IMR-90 (cell line): ENCODE measurements at regions not wholly inside any gene's neighbourhood (a gene's known extent, or its start where the extent isn't known, plus 50 kb on each side); places are given as distances from the start of the nearest gene placed in this dataset.

Experiments
- ATAC-seq: fragments of 200-7000 bp; cut with Tn5 transposase; 2 replicates; pipeline ENCODE4 v1.9.1; 2020; ENCODE audit warnings: low read depth, mild to moderate bottlenecking, moderate library complexity
- BruUV-seq: library from RNA; stranded (reverse); fragments of 400-500 nt; replicated peaks from 2 replicates; lab custom pipeline; 2021; lab: Mats Ljungman, UMichigan
- CTCF ChIA-PET: fragments of 300-600 bp; formaldehyde crosslinking; extraction: SDS; loops from one replicate; lab custom pipeline; 2021; ENCODE audit warnings: antibody characterized with exemption; lab: Yijun Ruan, JAX
- POLR2A ChIA-PET: fragments of 300-600 bp; sonication (Branson Sonifier 250); formaldehyde crosslinking; loops from one replicate; lab custom pipeline; 2022; ENCODE audit warnings: antibody characterized with exemption; ENCODE audit not compliant: unreplicated experiment; lab: Charles Lee
- DNase-seq: peaks from one replicate; pipeline ENCODE4 v3.0.0; 2013
- H2AFZ ChIP-seq: replicated peaks from 2 replicates; pipeline ENCODE3; 2013; ENCODE audit warnings: low read length, mild to moderate bottlenecking; ENCODE audit not compliant: poor library complexity
- H2AK5ac ChIP-seq: 2 replicates; pipeline ENCODE4 v1.6.1; 2013; ENCODE audit warnings: low read depth, low read length, inconsistent platforms
- H2AK9ac ChIP-seq: replicated peaks from 2 replicates; pipeline ENCODE3; 2013; ENCODE audit warnings: mild to moderate bottlenecking, low read depth, low read length, moderate library complexity; ENCODE audit not compliant: poor library complexity
- H2BK120ac ChIP-seq: 2 replicates; pipeline ENCODE4 v1.6.1; 2013; ENCODE audit warnings: low read depth, low read length, inconsistent platforms
- H2BK15ac ChIP-seq: 3 replicates; pipeline ENCODE4 v1.6.1; 2013; ENCODE audit warnings: low read depth, low read length, inconsistent platforms
- H2BK20ac ChIP-seq: 2 replicates; pipeline ENCODE4 v1.6.1; 2013; ENCODE audit warnings: low read depth, mild to moderate bottlenecking, inconsistent platforms, low read length, moderate library complexity
- H2BK5ac ChIP-seq: 2 replicates; pipeline ENCODE4 v1.6.1; 2013; ENCODE audit warnings: mild to moderate bottlenecking, low read depth, low read length, inconsistent platforms; ENCODE audit not compliant: poor library complexity, severe bottlenecking
- H3K14ac ChIP-seq: replicated peaks from 2 replicates; pipeline ENCODE4 v1.6.1; 2013; ENCODE audit warnings: low read depth, low read length, inconsistent platforms
- H3K18ac ChIP-seq: 2 replicates; pipeline ENCODE4 v1.6.1; 2013; ENCODE audit warnings: low read depth, low read length, control low read depth
- H3K23ac ChIP-seq: 2 replicates; pipeline ENCODE4 v1.6.1; 2013; ENCODE audit warnings: low read depth, low read length, inconsistent platforms
- H3K27ac ChIP-seq: 2 replicates; pipeline ENCODE4 v1.5.1; 2013; ENCODE audit warnings: mild to moderate bottlenecking, control low read depth, low read length; ENCODE audit not compliant: insufficient read depth
- H3K27me3 ChIP-seq: 2 replicates; pipeline ENCODE4 v1.6.1; 2013; ENCODE audit warnings: low read length; ENCODE audit not compliant: control insufficient read depth, insufficient read depth
- H3K36me3 ChIP-seq: 2 replicates; pipeline ENCODE4 v1.6.1; 2013; ENCODE audit warnings: low read length, mixed read lengths; ENCODE audit not compliant: control insufficient read depth, insufficient read depth
- H3K4ac ChIP-seq: 2 replicates; pipeline ENCODE4 v1.6.1; 2013; ENCODE audit warnings: low read depth, low read length, inconsistent platforms
- H3K4me1 ChIP-seq: 2 replicates; pipeline ENCODE4 v1.6.1; 2013; ENCODE audit warnings: low read length, mixed read lengths; ENCODE audit not compliant: control insufficient read depth, insufficient read depth
- H3K4me2 ChIP-seq: 2 replicates; pipeline ENCODE4 v1.6.1; 2013; ENCODE audit warnings: low read depth, mild to moderate bottlenecking, control low read depth, low read length, moderate library complexity
- H3K4me3 ChIP-seq: 2 replicates; pipeline ENCODE4 v1.5.1; 2013; ENCODE audit warnings: low read depth, mild to moderate bottlenecking, control low read depth, low read length, moderate library complexity; ENCODE audit not compliant: insufficient read depth
- H3K56ac ChIP-seq: 2 replicates; pipeline ENCODE4 v1.6.1; 2013; ENCODE audit warnings: low read length, inconsistent platforms; ENCODE audit not compliant: insufficient read depth; ENCODE audit errors: extremely low read depth
- H3K79me1 ChIP-seq, 2 experiments: 2 replicates each; pipeline ENCODE4 v1.6.1; 2013; ENCODE audit warnings: low read length in 2 of 2, inconsistent platforms in 1 of 2, low read depth in 1 of 2
- H3K9ac ChIP-seq: 2 replicates; pipeline ENCODE4 v1.6.1; 2013; ENCODE audit warnings: low read depth, low read length, control low read depth
- H3K9me1 ChIP-seq: 2 replicates; pipeline ENCODE4 v1.6.1; 2013; ENCODE audit warnings: low read length, inconsistent platforms; ENCODE audit not compliant: insufficient read depth
- H3K9me3 ChIP-seq: 2 replicates; pipeline ENCODE4 v1.6.1; 2013; ENCODE audit warnings: low read length; ENCODE audit not compliant: control insufficient read depth, insufficient read depth
- H4K20me1 ChIP-seq: 2 replicates; pipeline ENCODE4 v1.6.1; 2013; ENCODE audit warnings: low read length, inconsistent platforms; ENCODE audit not compliant: insufficient read depth
- H4K5ac ChIP-seq: 2 replicates; pipeline ENCODE4 v1.6.1; 2013; ENCODE audit warnings: mild to moderate bottlenecking, low read depth, low read length, control low read depth
- H4K8ac ChIP-seq, 2 experiments: 2 replicates each; pipeline ENCODE4 v1.6.1; 2013; ENCODE audit warnings: low read depth in 2 of 2, low read length in 2 of 2, control low read depth in 1 of 2, inconsistent platforms in 1 of 2
- H4K91ac ChIP-seq: 2 replicates; pipeline ENCODE4 v1.6.1; 2013; ENCODE audit warnings: low read depth, low read length, inconsistent platforms; ENCODE audit not compliant: insufficient read depth
- CEBPB ChIP-seq: IDR thresholded peaks from 2 replicates; pipeline ENCODE4 v1.6.1; 2012; ENCODE audit warnings: low read depth, low read length, improper control_type of control experiment
- POLR2A ChIP-seq: IDR thresholded peaks from 2 replicates; pipeline ENCODE4 v1.6.1; 2012; ENCODE audit warnings: mild to moderate bottlenecking, low read depth, low read length
- RFX5 ChIP-seq: IDR thresholded peaks from 2 replicates; pipeline ENCODE4 v1.8.0; 2012; ENCODE audit warnings: low read depth, mild to moderate bottlenecking, low read length, moderate library complexity
- WGBS, 2 experiments: methylation state at CpG; one replicate each; pipeline versions ENCODE4 v1.1.5 to v1.1.7; 2013; ENCODE audit warnings: missing lambda C conversion rate in 2 of 2; ENCODE audit not compliant: insufficient read length in 1 of 2; ENCODE audit errors: extremely low coverage in 2 of 2; 5-methylcytosine and 5-hydroxymethylcytosine counted together
- dilution Hi-C: fragments of 300-500 bp; cut with HindIII; formaldehyde crosslinking; loops from one replicate; pipeline ENCODE4 v1.14.3; 2018; ENCODE audit warnings: low sequenced_read_pairs; ENCODE audit not compliant: unreplicated experiment
- in situ Hi-C: fragments of 300-500 bp; cut with MboI; formaldehyde crosslinking; loops from 3 replicates; pipeline ENCODE4 v1.14.3; 2019; ENCODE audit warnings: low sequenced_read_pairs, inconsistent platforms, mixed read lengths
- intact Hi-C: fragments of 100-400 bp; cut with micrococcal nuclease; formaldehyde crosslinking; loops from 2 replicates; pipeline ENCODE4 v1.10.0; 2022
- TF ChIP-seq, protein P1 (sequence below): fragments of 150-350 bp; IDR thresholded peaks from 2 replicates; pipeline ENCODE4 v1.6.1; 2016; ENCODE audit warnings: low read depth, mild to moderate bottlenecking, low read length, moderate library complexity, borderline replicate concordance

DNA sequence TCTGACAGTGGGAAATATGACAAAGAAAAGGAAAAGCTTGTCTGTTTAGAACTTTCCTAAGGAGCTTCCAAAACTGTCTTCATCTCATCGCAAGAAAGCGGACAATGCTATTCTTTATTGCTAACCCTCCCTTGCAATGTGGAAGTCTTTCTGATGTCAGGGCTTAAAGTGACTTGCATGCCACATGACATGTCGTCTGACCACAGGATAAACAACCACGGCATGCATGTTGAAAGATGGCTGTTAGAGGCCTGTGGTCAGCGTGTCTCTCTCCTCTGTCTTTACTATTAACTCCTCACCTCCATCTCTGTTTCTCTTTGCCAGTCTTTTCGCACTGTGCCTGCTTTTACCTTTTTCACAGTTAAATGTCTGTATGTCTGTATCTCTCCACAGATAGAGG, 389.8 kb downstream of the LNPK start:
- Histone ChIP-seq H3K23ac (no peak overlapping the region), H3K79me1 (no peaks in the 10 kb centered on the region), H2AK5ac (no peak overlapping the region), H3K9me3 (no peaks in the 10 kb centered on the region), H3K18ac (no peak overlapping the region), H3K27me3 (no peaks in the 10 kb centered on the region), H2BK5ac (no peak overlapping the region), H2BK15ac (no peak overlapping the region), H4K8ac (no peak overlapping the region), H3K4ac (no peak overlapping the region), H3K9ac (no peak overlapping the region), H3K4me1 (no peaks in the 10 kb centered on the region), H3K4me3 (no peak overlapping the region), H3K56ac (no peak overlapping the region), H4K5ac (no peak overlapping the region), H2AFZ (no peak overlapping the region), H2AK9ac (no peak overlapping the region), H2BK20ac (no peak overlapping the region), H3K4me2 (no peak overlapping the region), H4K91ac (no peak overlapping the region), H3K36me3 (no peaks in the 10 kb centered on the region), H3K9me1 (no peaks in the 10 kb centered on the region), H2BK120ac (no peak overlapping the region), H3K27ac (no peak overlapping the region), H4K20me1 (no peaks in the 10 kb centered on the region), H3K14ac (no peak overlapping the region)
- TF ChIP-seq, protein P1, sequence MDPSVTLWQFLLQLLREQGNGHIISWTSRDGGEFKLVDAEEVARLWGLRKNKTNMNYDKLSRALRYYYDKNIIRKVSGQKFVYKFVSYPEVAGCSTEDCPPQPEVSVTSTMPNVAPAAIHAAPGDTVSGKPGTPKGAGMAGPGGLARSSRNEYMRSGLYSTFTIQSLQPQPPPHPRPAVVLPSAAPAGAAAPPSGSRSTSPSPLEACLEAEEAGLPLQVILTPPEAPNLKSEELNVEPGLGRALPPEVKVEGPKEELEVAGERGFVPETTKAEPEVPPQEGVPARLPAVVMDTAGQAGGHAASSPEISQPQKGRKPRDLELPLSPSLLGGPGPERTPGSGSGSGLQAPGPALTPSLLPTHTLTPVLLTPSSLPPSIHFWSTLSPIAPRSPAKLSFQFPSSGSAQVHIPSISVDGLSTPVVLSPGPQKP, result no peak
- TF ChIP-seq POLR2A (no peak), RFX5 (no peak), CEBPB (no peak)
- dilution Hi-C loops, result no loop called here
- BruUV-seq, result no TSS peak
- CTCF ChIA-PET, result no interaction called here
- in situ Hi-C loops, result no loop called here
- ATAC-seq (no peak), DNase-seq (no peak)
- POLR2A ChIA-PET, result no interaction called here
- no CpG with 5 or more reads among the region's 6 CpGs for WGBS, 2 experiments
- intact Hi-C loops, result no loop called here
